ENCODE measurements at regions not wholly inside any gene's neighbourhood (a gene's known extent, or its start where the extent isn't known, plus 50 kb on each side); places are given as distances from the start of the nearest gene placed in this dataset.

GRCh38 chr13:22789027-22789593 is 391.7 kb upstream of the SGCG start:
- no peak overlapping the region for H3K56ac ChIP-seq (ENCODE audit: low read length)
- no peak overlapping the region for H3K18ac ChIP-seq (ENCODE audit: low read length)
- H3K4ac ChIP-seq (ENCODE audit: low read depth, low read length), result no peak overlapping the region
- no peak overlapping the region for H3K4me2 ChIP-seq (ENCODE audit: low read length)
- no peaks in the 10 kb centered on the region for H3K79me2 ChIP-seq (ENCODE audit: control insufficient read depth, insufficient read depth, low read length)
- no peak for DNase-seq
- peaks cover 2% of the 10 kb centered on the region for H3K4me1 ChIP-seq (ENCODE audit: control insufficient read depth, low read depth, low read length)
- no peak overlapping the region for H2BK120ac ChIP-seq (ENCODE audit: low read depth, low read length)
- H3K27ac ChIP-seq (ENCODE audit: low read depth, low read length), result no peak overlapping the region
- H3K79me1 ChIP-seq (ENCODE audit: low read length), result no peaks in the 10 kb centered on the region
- no peak overlapping the region for H2AK5ac ChIP-seq (ENCODE audit: low read length)
- H2BK5ac ChIP-seq (ENCODE audit: low read length), result no peak overlapping the region
- H3K23ac ChIP-seq (ENCODE audit: low read length), result no peak overlapping the region
- no peak overlapping the region for H2BK15ac ChIP-seq (replicated peaks; ENCODE audit: low read depth)
- H4K5ac ChIP-seq (ENCODE audit: low read length), result no peak overlapping the region
- no peak overlapping the region for H3K4me3 ChIP-seq (ENCODE audit: low read length)
- no CpG with 5 or more reads among the region's 9 CpGs for WGBS (ENCODE audit: extremely low coverage, insufficient coverage, low lambda C conversion rate)
- H4K8ac ChIP-seq (ENCODE audit: low read depth, low read length), result no peak overlapping the region
- H3K9ac ChIP-seq (ENCODE audit: low read length), result no peak overlapping the region
- H3K27me3 ChIP-seq (ENCODE audit: insufficient read depth, low read length, poor library complexity), result no peaks in the 10 kb centered on the region
- no peaks in the 10 kb centered on the region for H3K36me3 ChIP-seq (ENCODE audit: control insufficient read depth, insufficient read depth, low read length)

- Histone ChIP-seq H3K56ac (ENCODE audit: low read length) (no peak overlapping the region), H2BK15ac (replicated peaks; ENCODE audit: low read depth) (peak overlapping the region; percentile 36), H4K8ac (ENCODE audit: low read depth, low read length) (no peak overlapping the region), H3K18ac (ENCODE audit: low read length) (no peak overlapping the region), H4K5ac (ENCODE audit: low read length) (no peak overlapping the region), H2AK5ac (ENCODE audit: low read length) (no peak overlapping the region), H3K79me2 (ENCODE audit: control insufficient read depth, insufficient read depth, low read length) (no peaks in the 10 kb centered on the region), H3K27ac (ENCODE audit: low read depth, low read length) (no peak overlapping the region), H3K4me3 (ENCODE audit: low read length) (no peak overlapping the region), H3K23ac (ENCODE audit: low read length) (no peak overlapping the region), H3K36me3 (ENCODE audit: control insufficient read depth, insufficient read depth, low read length) (no peaks in the 10 kb centered on the region), H2BK120ac (ENCODE audit: low read depth, low read length) (no peak overlapping the region), H3K4me1 (ENCODE audit: control insufficient read depth, low read depth, low read length) (peaks cover 2% of the 10 kb centered on the region), H3K4me2 (ENCODE audit: low read length) (no peak overlapping the region), H3K4ac (ENCODE audit: low read depth, low read length) (no peak overlapping the region), H3K79me1 (ENCODE audit: low read length) (no peaks in the 10 kb centered on the region), H3K27me3 (ENCODE audit: insufficient read depth, low read length, poor library complexity) (no peaks in the 10 kb centered on the region), H3K9ac (ENCODE audit: low read length) (no peak overlapping the region), H2BK5ac (ENCODE audit: low read length) (no peak overlapping the region)
- DNase-seq, result peak; percentile 61
- no CpG with 5 or more reads among the region's 3 CpGs for WGBS (ENCODE audit: extremely low coverage, insufficient coverage, low lambda C conversion rate)
Observed at GRCh38 chr13:22789916-22790315, 390.9 kb upstream of the SGCG start.

GRCh38 chr13:22793598-22794134 is 387.1 kb upstream of the SGCG start:
- Histone ChIP-seq H3K36me3 (ENCODE audit: control insufficient read depth, insufficient read depth, low read length) (no peaks in the 10 kb centered on the region), H2BK120ac (ENCODE audit: low read depth, low read length) (peak overlapping the region; percentile 46), H3K79me2 (ENCODE audit: control insufficient read depth, insufficient read depth, low read length) (no peaks in the 10 kb centered on the region), H4K8ac (ENCODE audit: low read depth, low read length) (no peak overlapping the region), H3K79me1 (ENCODE audit: low read length) (no peaks in the 10 kb centered on the region), H3K9ac (ENCODE audit: low read length) (no peak overlapping the region), H3K18ac (ENCODE audit: low read length) (peak overlapping the region; percentile 56), H3K4me3 (ENCODE audit: low read length) (no peak overlapping the region), H4K5ac (ENCODE audit: low read length) (no peak overlapping the region), H3K27ac (ENCODE audit: low read depth, low read length) (no peak overlapping the region), H3K23ac (ENCODE audit: low read length) (no peak overlapping the region), H3K4ac (ENCODE audit: low read depth, low read length) (no peak overlapping the region), H3K27me3 (ENCODE audit: insufficient read depth, low read length, poor library complexity) (no peaks in the 10 kb centered on the region), H3K4me2 (ENCODE audit: low read length) (no peak overlapping the region), H3K56ac (ENCODE audit: low read length) (peak overlapping the region; percentile 0), H3K4me1 (ENCODE audit: control insufficient read depth, low read depth, low read length) (peaks cover 2% of the 10 kb centered on the region), H2BK5ac (ENCODE audit: low read length) (no peak overlapping the region), H2BK15ac (replicated peaks; ENCODE audit: low read depth) (no peak overlapping the region), H2AK5ac (ENCODE audit: low read length) (no peak overlapping the region)
- no CpG with 5 or more reads among the region's 10 CpGs for WGBS (ENCODE audit: extremely low coverage, insufficient coverage, low lambda C conversion rate)
- DNase-seq, result peak; percentile 50

- Histone ChIP-seq H4K8ac (ENCODE audit: low read depth, low read length) (no peak overlapping the region), H3K36me3 (ENCODE audit: control insufficient read depth, insufficient read depth, low read length) (no peaks in the 10 kb centered on the region), H3K4me1 (ENCODE audit: control insufficient read depth, low read depth, low read length) (no peaks in the 10 kb centered on the region), H2BK5ac (ENCODE audit: low read length) (no peak overlapping the region), H4K5ac (ENCODE audit: low read length) (no peak overlapping the region), H2BK120ac (ENCODE audit: low read depth, low read length) (peak overlapping the region; percentile 29), H3K27ac (ENCODE audit: low read depth, low read length) (no peak overlapping the region), H2AK5ac (ENCODE audit: low read length) (no peak overlapping the region), H3K27me3 (ENCODE audit: insufficient read depth, low read length, poor library complexity) (no peaks in the 10 kb centered on the region), H2BK15ac (replicated peaks; ENCODE audit: low read depth) (no peak overlapping the region), H3K18ac (ENCODE audit: low read length) (peak overlapping the region; percentile 8), H3K79me1 (ENCODE audit: low read length) (no peaks in the 10 kb centered on the region), H3K4ac (ENCODE audit: low read depth, low read length) (no peak overlapping the region), H3K23ac (ENCODE audit: low read length) (no peak overlapping the region), H3K56ac (ENCODE audit: low read length) (no peak overlapping the region), H3K79me2 (ENCODE audit: control insufficient read depth, insufficient read depth, low read length) (no peaks in the 10 kb centered on the region), H3K4me2 (ENCODE audit: low read length) (no peak overlapping the region), H3K9ac (ENCODE audit: low read length) (no peak overlapping the region), H3K4me3 (ENCODE audit: low read length) (no peak overlapping the region)
- WGBS (ENCODE audit: extremely low coverage, insufficient coverage, low lambda C conversion rate), result no CpG with 5 or more reads among the region's 5 CpGs
- no peak for DNase-seq
Observed at GRCh38 chr13:22800526-22801401, 380.0 kb upstream of the SGCG start.

- Histone ChIP-seq H3K79me1 (ENCODE audit: low read length) (no peaks in the 10 kb centered on the region), H2AK5ac (ENCODE audit: low read length) (no peak overlapping the region), H3K9ac (ENCODE audit: low read length) (no peak overlapping the region), H2BK15ac (replicated peaks; ENCODE audit: low read depth) (no peak overlapping the region), H2BK120ac (ENCODE audit: low read depth, low read length) (no peak overlapping the region), H2BK5ac (ENCODE audit: low read length) (no peak overlapping the region), H3K23ac (ENCODE audit: low read length) (no peak overlapping the region), H3K4ac (ENCODE audit: low read depth, low read length) (no peak overlapping the region), H3K36me3 (ENCODE audit: control insufficient read depth, insufficient read depth, low read length) (no peaks in the 10 kb centered on the region), H3K27ac (ENCODE audit: low read depth, low read length) (no peak overlapping the region), H3K18ac (ENCODE audit: low read length) (no peak overlapping the region), H3K56ac (ENCODE audit: low read length) (no peak overlapping the region), H3K4me2 (ENCODE audit: low read length) (no peak overlapping the region), H3K79me2 (ENCODE audit: control insufficient read depth, insufficient read depth, low read length) (no peaks in the 10 kb centered on the region), H3K4me3 (ENCODE audit: low read length) (no peak overlapping the region), H4K5ac (ENCODE audit: low read length) (no peak overlapping the region), H4K8ac (ENCODE audit: low read depth, low read length) (no peak overlapping the region), H3K27me3 (ENCODE audit: insufficient read depth, low read length, poor library complexity) (no peaks in the 10 kb centered on the region), H3K4me1 (ENCODE audit: control insufficient read depth, low read depth, low read length) (no peaks in the 10 kb centered on the region)
- WGBS (ENCODE audit: extremely low coverage, insufficient coverage, low lambda C conversion rate), result no CpG with 5 or more reads among the region's 3 CpGs
- DNase-seq, result peak; percentile 50
Observed at GRCh38 chr13:22801402-22802003, 379.3 kb upstream of the SGCG start.
